ENCODE measurements at regions not wholly inside any gene's neighbourhood (a gene's known extent, or its start where the extent isn't known, plus 50 kb on each side); places are given as distances from the start of the nearest gene placed in this dataset.
A peak's percentile ranks its signal among the peaks of the same experiment; 100 is the strongest.

- no peak for ATAC-seq
- Histone ChIP-seq H3K4me1 (ENCODE audit: low read depth) (no peaks in the 10 kb centered on the region), H3K9me3 (no peaks in the 10 kb centered on the region), H3K36me3 (ENCODE audit: low read depth) (no peaks in the 10 kb centered on the region), H3K4me3 (no peak overlapping the region)
- TF ChIP-seq, protein P1, sequence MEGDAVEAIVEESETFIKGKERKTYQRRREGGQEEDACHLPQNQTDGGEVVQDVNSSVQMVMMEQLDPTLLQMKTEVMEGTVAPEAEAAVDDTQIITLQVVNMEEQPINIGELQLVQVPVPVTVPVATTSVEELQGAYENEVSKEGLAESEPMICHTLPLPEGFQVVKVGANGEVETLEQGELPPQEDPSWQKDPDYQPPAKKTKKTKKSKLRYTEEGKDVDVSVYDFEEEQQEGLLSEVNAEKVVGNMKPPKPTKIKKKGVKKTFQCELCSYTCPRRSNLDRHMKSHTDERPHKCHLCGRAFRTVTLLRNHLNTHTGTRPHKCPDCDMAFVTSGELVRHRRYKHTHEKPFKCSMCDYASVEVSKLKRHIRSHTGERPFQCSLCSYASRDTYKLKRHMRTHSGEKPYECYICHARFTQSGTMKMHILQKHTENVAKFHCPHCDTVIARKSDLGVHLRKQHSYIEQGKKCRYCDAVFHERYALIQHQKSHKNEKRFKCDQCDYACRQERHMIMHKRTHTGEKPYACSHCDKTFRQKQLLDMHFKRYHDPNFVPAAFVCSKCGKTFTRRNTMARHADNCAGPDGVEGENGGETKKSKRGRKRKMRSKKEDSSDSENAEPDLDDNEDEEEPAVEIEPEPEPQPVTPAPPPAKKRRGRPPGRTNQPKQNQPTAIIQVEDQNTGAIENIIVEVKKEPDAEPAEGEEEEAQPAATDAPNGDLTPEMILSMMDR (IDR thresholded peaks at IDR 0.05), result no peak
- no peak for DNase-seq
- intact Hi-C loops (cut with DNase I, micrococcal nuclease), result no loop called here
Observed at GRCh38 chrX:147468600-147468999, 443.1 kb upstream of the FMR1 start.

- H3K9me3 ChIP-seq, result no peaks in the 10 kb centered on the region
- intact Hi-C loops (cut with DNase I, micrococcal nuclease), result no loop called here
- H3K4me1 ChIP-seq (ENCODE audit: low read depth), result no peaks in the 10 kb centered on the region
- peak in 1 of 3 donors; percentile 15 for DNase-seq
- TF ChIP-seq, protein P1 (IDR thresholded peaks at IDR 0.05), result no peak
- H3K36me3 ChIP-seq (ENCODE audit: low read depth), result no peaks in the 10 kb centered on the region
- no peak overlapping the region for H3K4me3 ChIP-seq
- ATAC-seq, result no peak
Observed at GRCh38 chrX:147476008-147476407, 435.7 kb upstream of the FMR1 start.

- H3K4me3 ChIP-seq, result no peak overlapping the region
- intact Hi-C loops (cut with DNase I, micrococcal nuclease), result no loop called here
- ATAC-seq, result no peak
- DNase-seq, result no peak
- TF ChIP-seq, protein P1 (IDR thresholded peaks at IDR 0.05), result no peak
- no peaks in the 10 kb centered on the region for H3K36me3 ChIP-seq (ENCODE audit: low read depth)
- H3K4me1 ChIP-seq (ENCODE audit: low read depth), result no peaks in the 10 kb centered on the region
- no peaks in the 10 kb centered on the region for H3K9me3 ChIP-seq
Observed at GRCh38 chrX:147478899-147479298, 432.8 kb upstream of the FMR1 start.

- TF ChIP-seq, protein P1 (IDR thresholded peaks at IDR 0.05), result no peak
- intact Hi-C loops (cut with DNase I, micrococcal nuclease), result no loop called here
- no peaks in the 10 kb centered on the region for H3K9me3 ChIP-seq
Observed at GRCh38 chrX:147485207-147485606, 426.5 kb upstream of the FMR1 start.

GRCh38 chrX:147494365-147494764 lies 417.4 kb upstream of the FMR1 start:
- DNase-seq, result no peak
- TF ChIP-seq, protein P1 (IDR thresholded peaks at IDR 0.05), result no peak
- H3K9me3 ChIP-seq, result no peaks in the 10 kb centered on the region
- intact Hi-C loops (cut with DNase I, micrococcal nuclease), result no loop called here
- H3K36me3 ChIP-seq (ENCODE audit: low read depth), result no peaks in the 10 kb centered on the region
- ATAC-seq, result no peak
- H3K4me3 ChIP-seq, result no peak overlapping the region
- no peaks in the 10 kb centered on the region for H3K4me1 ChIP-seq (ENCODE audit: low read depth)

More at GRCh38 chrX:147485207-147485606, 426.5 kb upstream of the FMR1 start:
- peak in 1 of 3 donors; percentile 15 for DNase-seq
- H3K4me1 ChIP-seq (ENCODE audit: low read depth), result no peaks in the 10 kb centered on the region
- H3K36me3 ChIP-seq (ENCODE audit: low read depth), result no peaks in the 10 kb centered on the region
- no peak for ATAC-seq
- H3K4me3 ChIP-seq, result no peak overlapping the region

DNA sequence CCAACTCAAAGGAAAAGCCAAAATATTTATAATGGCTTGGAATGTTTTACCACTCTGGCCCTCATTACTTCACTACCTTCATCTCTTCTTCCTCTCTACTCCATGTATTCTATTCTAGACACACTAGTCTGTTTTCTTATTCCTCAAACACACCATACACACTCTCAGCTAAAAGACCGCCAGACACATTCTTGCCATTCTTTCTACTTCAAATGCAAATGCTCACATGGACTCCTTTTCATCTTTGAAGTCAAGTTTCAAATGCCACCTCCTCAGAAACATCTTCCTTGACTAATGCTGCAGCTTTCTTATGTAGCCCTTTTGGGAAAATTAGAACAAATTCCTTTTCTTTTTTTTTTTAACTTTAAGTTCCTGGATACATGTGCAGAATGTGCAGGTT lies 412.9 kb upstream of the FMR1 start:
- no peaks in the 10 kb centered on the region for H3K4me1 ChIP-seq (ENCODE audit: low read depth)
- H3K9me3 ChIP-seq, result no peaks in the 10 kb centered on the region
- DNase-seq (no peak), ATAC-seq (no peak)
- H3K4me3 ChIP-seq, result no peak overlapping the region
- H3K36me3 ChIP-seq (ENCODE audit: low read depth), result no peaks in the 10 kb centered on the region
- TF ChIP-seq, protein P1 (IDR thresholded peaks at IDR 0.05), result no peak
- intact Hi-C loops (cut with DNase I, micrococcal nuclease), result no loop called here

Data from mucosa of descending colon (tissue), 3 donors.